ENCODE measurements at regions not wholly inside any gene's neighbourhood (a gene's known extent, or its start where the extent isn't known, plus 50 kb on each side); places are given as distances from the start of the nearest gene placed in this dataset.

DNA sequence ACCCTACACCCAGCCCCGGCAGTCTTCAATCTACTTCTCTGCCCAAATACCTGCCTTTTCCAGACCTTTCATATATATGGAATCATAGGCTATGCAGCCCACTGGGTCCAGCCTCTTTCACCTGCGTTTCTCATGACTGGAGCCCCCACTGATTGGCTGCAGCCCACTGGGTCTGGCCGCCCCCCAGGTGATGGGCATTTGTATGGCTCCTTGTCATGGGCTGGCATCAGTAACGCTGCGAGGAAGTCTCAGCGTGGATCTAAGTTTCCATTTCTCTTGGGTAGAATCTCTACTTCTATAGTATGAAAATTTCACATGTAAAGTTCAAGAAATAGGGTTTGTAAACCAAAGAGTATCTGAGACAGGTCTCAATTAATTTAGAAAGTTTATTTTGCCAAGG, 281.9 kb downstream of the NDUFA10 start:
- no peak for TF ChIP-seq POLR2A (IDR thresholded peaks at IDR 0.05)
- TF ChIP-seq, protein P1, sequence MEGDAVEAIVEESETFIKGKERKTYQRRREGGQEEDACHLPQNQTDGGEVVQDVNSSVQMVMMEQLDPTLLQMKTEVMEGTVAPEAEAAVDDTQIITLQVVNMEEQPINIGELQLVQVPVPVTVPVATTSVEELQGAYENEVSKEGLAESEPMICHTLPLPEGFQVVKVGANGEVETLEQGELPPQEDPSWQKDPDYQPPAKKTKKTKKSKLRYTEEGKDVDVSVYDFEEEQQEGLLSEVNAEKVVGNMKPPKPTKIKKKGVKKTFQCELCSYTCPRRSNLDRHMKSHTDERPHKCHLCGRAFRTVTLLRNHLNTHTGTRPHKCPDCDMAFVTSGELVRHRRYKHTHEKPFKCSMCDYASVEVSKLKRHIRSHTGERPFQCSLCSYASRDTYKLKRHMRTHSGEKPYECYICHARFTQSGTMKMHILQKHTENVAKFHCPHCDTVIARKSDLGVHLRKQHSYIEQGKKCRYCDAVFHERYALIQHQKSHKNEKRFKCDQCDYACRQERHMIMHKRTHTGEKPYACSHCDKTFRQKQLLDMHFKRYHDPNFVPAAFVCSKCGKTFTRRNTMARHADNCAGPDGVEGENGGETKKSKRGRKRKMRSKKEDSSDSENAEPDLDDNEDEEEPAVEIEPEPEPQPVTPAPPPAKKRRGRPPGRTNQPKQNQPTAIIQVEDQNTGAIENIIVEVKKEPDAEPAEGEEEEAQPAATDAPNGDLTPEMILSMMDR (IDR thresholded peaks at IDR 0.05), result no peak
